HFF-Myc (cell line): ENCODE measurements at regions not wholly inside any gene's neighbourhood (a gene's known extent, or its start where the extent isn't known, plus 50 kb on each side); places are given as distances from the start of the nearest gene placed in this dataset.

Experiments used
- DNase-seq: peaks from one replicate; pipeline ENCODE4 v3.0.0-alpha.2; 2011; ENCODE audit warnings: low read depth; ENCODE audit errors: extremely low read depth
- H3K4me3 ChIP-seq: replicated peaks from 2 replicates; pipeline ENCODE4 v1.5.1; 2011; ENCODE audit warnings: low read depth, mild to moderate bottlenecking, control low read depth, low read length
- CTCF ChIP-seq: IDR thresholded peaks from 2 replicates; pipeline ENCODE4 v1.5.1; 2012; ENCODE audit warnings: mild to moderate bottlenecking, low read depth, low read length, control low read depth; ENCODE audit errors: missing control alignments

- no peak for DNase-seq
- TF ChIP-seq CTCF = no peak
Observed at GRCh38 chrX:69024931-69025330, 140.3 kb downstream of the PJA1 start.

GRCh38 chrX:69024161-69024736 lies 141.0 kb downstream of the PJA1 start:
- TF ChIP-seq CTCF = no peak
- no peak for DNase-seq
- no peak overlapping the region for H3K4me3 ChIP-seq

More at GRCh38 chrX:69024931-69025330, 140.3 kb downstream of the PJA1 start:
- H3K4me3 ChIP-seq = no peak overlapping the region

- DNase-seq = no peak
- no peak for TF ChIP-seq CTCF
- no peak overlapping the region for H3K4me3 ChIP-seq
Observed at GRCh38 chrX:69022430-69022829, 142.8 kb downstream of the PJA1 start.

- TF ChIP-seq CTCF = no peak
- DNase-seq = no peak
- no peak overlapping the region for H3K4me3 ChIP-seq
Observed at GRCh38 chrX:69021141-69021960, 143.9 kb downstream of the PJA1 start.

GRCh38 chrX:69020316-69020715 lies 144.9 kb downstream of the PJA1 start:
- DNase-seq = no peak
- H3K4me3 ChIP-seq = no peak overlapping the region
- no peak for TF ChIP-seq CTCF

GRCh38 chrX:69019073-69019890 lies 146.0 kb downstream of the PJA1 start:
- TF ChIP-seq CTCF = no peak
- H3K4me3 ChIP-seq = no peak overlapping the region
- no peak for DNase-seq
